GM20000 (cell line): ENCODE measurements at regions not wholly inside any gene's neighbourhood (a gene's known extent, or its start where the extent isn't known, plus 50 kb on each side); places are given as distances from the start of the nearest gene placed in this dataset.
"Not testable (repeated sequence)": the region's sequence is repeated elsewhere in the genome, so short reads cannot be mapped to it uniquely, and the experiment has no call there.

Source experiments
- DNase-seq: peaks from one replicate; pipeline ENCODE4 v3.0.0; 2012; ENCODE audit warnings: low spot score
- CTCF ChIP-seq: IDR thresholded peaks from 2 replicates; pipeline ENCODE4 v1.5.1; 2012; ENCODE audit warnings: mild to moderate bottlenecking, control low read depth; ENCODE audit errors: extremely low read depth, missing control alignments

GRCh38 chr5:118353970-118354369, 634.4 kb downstream of the DTWD2 start:
- DNase-seq = no peak
- TF ChIP-seq CTCF = no peak

GRCh38 chr5:118336468-118336867, 651.9 kb downstream of the DTWD2 start:
- DNase-seq = no peak
- TF ChIP-seq CTCF = no peak

GRCh38 chr5:118327389-118327788, 661.0 kb downstream of the DTWD2 start:
- DNase-seq = no peak
- no peak for TF ChIP-seq CTCF

- no peak for DNase-seq
- no peak for TF ChIP-seq CTCF
Measured at GRCh38 chr5:118326481-118327045, 661.8 kb downstream of the DTWD2 start.

GRCh38 chr5:118325931-118326330, 662.4 kb downstream of the DTWD2 start:
- TF ChIP-seq CTCF = no peak
- no peak for DNase-seq

- DNase-seq = not testable (repeated sequence)
Measured at GRCh38 chr5:118323723-118324122, 664.6 kb downstream of the DTWD2 start.

GRCh38 chr5:118321081-118321480, 667.3 kb downstream of the DTWD2 start:
- TF ChIP-seq CTCF = no peak
- DNase-seq = no peak

GRCh38 chr5:118320121-118320520, 668.2 kb downstream of the DTWD2 start:
- DNase-seq = no peak
- TF ChIP-seq CTCF = no peak
